ENCODE measurements at regions not wholly inside any gene's neighbourhood (a gene's known extent, or its start where the extent isn't known, plus 50 kb on each side); places are given as distances from the start of the nearest gene placed in this dataset.

GRCh38 chr10:57017356-57018037 is 656.4 kb upstream of the ZWINT start:
- intact Hi-C loops (cut with DNase I; ENCODE audit: low total_unique reads), result no loop called here
- H3K27ac ChIP-seq, result no peak overlapping the region
- DNase-seq, result no peak
- H3K27me3 ChIP-seq, result no peaks in the 10 kb centered on the region
- no peaks in the 10 kb centered on the region for H3K9me3 ChIP-seq
- H3K4me1 ChIP-seq, result no peaks in the 10 kb centered on the region
- TF ChIP-seq CTCF (IDR thresholded peaks at IDR 0.05), result no peak
- no peak overlapping the region for H3K4me3 ChIP-seq
- H3K36me3 ChIP-seq, result no peaks in the 10 kb centered on the region

GRCh38 chr10:57015595-57016318 is 654.7 kb upstream of the ZWINT start:
- no peak overlapping the region for H3K27ac ChIP-seq
- H3K4me1 ChIP-seq, result no peaks in the 10 kb centered on the region
- no peaks in the 10 kb centered on the region for H3K27me3 ChIP-seq
- H3K4me3 ChIP-seq, result no peak overlapping the region
- no peak for TF ChIP-seq CTCF (IDR thresholded peaks at IDR 0.05)
- no peaks in the 10 kb centered on the region for H3K36me3 ChIP-seq
- intact Hi-C loops (cut with DNase I; ENCODE audit: low total_unique reads), result no loop called here
- no peak for DNase-seq
- no peaks in the 10 kb centered on the region for H3K9me3 ChIP-seq

- Histone ChIP-seq H3K27me3 (no peaks in the 10 kb centered on the region), H3K4me3 (no peak overlapping the region), H3K9me3 (no peaks in the 10 kb centered on the region), H3K27ac (no peak overlapping the region), H3K4me1 (no peaks in the 10 kb centered on the region), H3K36me3 (no peaks in the 10 kb centered on the region)
- no peak for DNase-seq
- intact Hi-C loops (cut with DNase I; ENCODE audit: low total_unique reads), result no loop called here
- TF ChIP-seq CTCF (IDR thresholded peaks at IDR 0.05), result no peak
Observed at GRCh38 chr10:57015187-57015586, 654.1 kb upstream of the ZWINT start.

GRCh38 chr10:57014758-57015157 is 653.7 kb upstream of the ZWINT start:
- intact Hi-C loops (cut with DNase I; ENCODE audit: low total_unique reads), result no loop called here
- H3K27ac ChIP-seq, result no peak overlapping the region
- no peaks in the 10 kb centered on the region for H3K36me3 ChIP-seq
- no peak overlapping the region for H3K4me3 ChIP-seq
- no peak for TF ChIP-seq CTCF (IDR thresholded peaks at IDR 0.05)
- no peaks in the 10 kb centered on the region for H3K27me3 ChIP-seq
- no peaks in the 10 kb centered on the region for H3K9me3 ChIP-seq
- no peak for DNase-seq
- H3K4me1 ChIP-seq, result no peaks in the 10 kb centered on the region

GRCh38 chr10:57008189-57008588 is 647.1 kb upstream of the ZWINT start:
- no peaks in the 10 kb centered on the region for H3K4me1 ChIP-seq

More at GRCh38 chr10:57008189-57008588, 647.1 kb upstream of the ZWINT start:
- intact Hi-C loops (cut with DNase I; ENCODE audit: low total_unique reads), result no loop called here
- Histone ChIP-seq H3K9me3 (no peaks in the 10 kb centered on the region), H3K4me3 (no peak overlapping the region), H3K36me3 (no peaks in the 10 kb centered on the region), H3K27me3 (no peaks in the 10 kb centered on the region), H3K27ac (no peak overlapping the region)
- DNase-seq, result no peak
- no peak for TF ChIP-seq CTCF (IDR thresholded peaks at IDR 0.05)

Data from tibial artery (tissue), 4 donors.